HEK293 (cell line): ENCODE measurements at regions not wholly inside any gene's neighbourhood (a gene's known extent, or its start where the extent isn't known, plus 50 kb on each side); places are given as distances from the start of the nearest gene placed in this dataset.

Experiments used
- CTCF ChIA-PET: fragments of 350-600 bp; formaldehyde crosslinking; extraction: SDS; loops from one replicate; lab custom pipeline; 2021; ENCODE audit warnings: antibody characterized with exemption; lab: Yijun Ruan, JAX
- POLR2A ChIA-PET: fragments of 300-600 bp; formaldehyde crosslinking; extraction: SDS; loops from one replicate; lab custom pipeline; 2020; ENCODE audit warnings: antibody characterized with exemption, inconsistent platforms; lab: Yijun Ruan, JAX
- H3K27ac ChIP-seq: fragments of 200-500 bp; sonication (Bioruptor generic); 2 replicates; pipeline ENCODE4 v1.5.1; 2014; ENCODE audit warnings: low read depth, low read length, control low read depth, inconsistent platforms; ENCODE audit errors: extremely low read depth
- H3K36me3 ChIP-seq, 2 experiments: fragments of 200-500 bp in 1 of 2; sonication (Bioruptor generic) in 1 of 2; 1 replicate in 1 of 2; 2 replicates in 1 of 2; pipeline ENCODE4 v1.5.1; 2014 to 2017; ENCODE audit warnings: inconsistent platforms in 2 of 2, low read length in 2 of 2; ENCODE audit not compliant: control insufficient read depth in 2 of 2, insufficient read depth in 1 of 2
- H3K4me1 ChIP-seq: fragments of 200-500 bp; sonication (Bioruptor generic); 2 replicates; pipeline ENCODE4 v1.5.1; 2014; ENCODE audit warnings: mild to moderate bottlenecking, low read length, inconsistent platforms; ENCODE audit not compliant: control insufficient read depth, insufficient read depth
- H3K4me3 ChIP-seq: 2 replicates; pipeline ENCODE4 v1.5.1; 2011; ENCODE audit warnings: low read depth, mild to moderate bottlenecking, control low read depth, low read length, moderate library complexity
- H3K9me3 ChIP-seq: fragments of 200-500 bp; sonication (Bioruptor generic); 2 replicates; pipeline ENCODE4 v1.5.1; 2014; ENCODE audit warnings: low read depth, low read length, inconsistent platforms; ENCODE audit not compliant: control insufficient read depth, insufficient read depth
- FEZF1 ChIP-seq: fragments of 450-650 bp; formaldehyde crosslinking; IDR thresholded peaks from 2 replicates; pipeline ENCODE4 v1.5.1; 2016; ENCODE audit warnings: missing biosample characterization, missing genetic modification characterization
- KLF10 ChIP-seq: fragments of 450-650 bp; IDR thresholded peaks from 2 replicates; pipeline ENCODE4 v1.5.1; 2018; ENCODE audit warnings: missing biosample characterization, mild to moderate bottlenecking, missing genetic modification characterization
- KLF8 ChIP-seq: fragments of 450-650 bp; formaldehyde crosslinking; IDR thresholded peaks from 2 replicates; pipeline ENCODE4 v1.5.1; 2016; ENCODE audit warnings: missing biosample characterization, missing genetic modification characterization
- RBAK ChIP-seq: fragments of 450-650 bp; formaldehyde crosslinking; IDR thresholded peaks from 2 replicates; pipeline ENCODE4 v1.5.1; 2016; ENCODE audit warnings: missing biosample characterization, missing genetic modification characterization
- ZBTB48 ChIP-seq: fragments of 450-650 bp; formaldehyde crosslinking; IDR thresholded peaks from 2 replicates; pipeline ENCODE4 v1.5.1; 2016; ENCODE audit warnings: missing biosample characterization, missing genetic modification characterization
- ZFP37 ChIP-seq: fragments of 450-650 bp; formaldehyde crosslinking; IDR thresholded peaks from 2 replicates; pipeline ENCODE4 v1.5.1; 2016; ENCODE audit warnings: missing biosample characterization, missing genetic modification characterization
- ZFP41 ChIP-seq: fragments of 450-650 bp; formaldehyde crosslinking; IDR thresholded peaks from 2 replicates; pipeline ENCODE4 v1.5.1; 2016; ENCODE audit warnings: missing biosample characterization, missing genetic modification characterization, borderline replicate concordance
- ZNF121 ChIP-seq: fragments of 450-650 bp; formaldehyde crosslinking; IDR thresholded peaks from 2 replicates; pipeline ENCODE4 v1.5.1; 2016; ENCODE audit warnings: missing biosample characterization, missing genetic modification characterization
- ZNF23 ChIP-seq: fragments of 450-650 bp; formaldehyde crosslinking; IDR thresholded peaks from 2 replicates; pipeline ENCODE4 v1.5.1; 2016; ENCODE audit warnings: missing biosample characterization, missing genetic modification characterization, borderline replicate concordance
- ZNF24 ChIP-seq: fragments of 450-650 bp; formaldehyde crosslinking; IDR thresholded peaks from 2 replicates; pipeline ENCODE4 v1.5.1; 2016; ENCODE audit warnings: missing biosample characterization, missing genetic modification characterization
- ZNF404 ChIP-seq: fragments of 450-650 bp; formaldehyde crosslinking; IDR thresholded peaks from 2 replicates; pipeline ENCODE4 v1.5.1; 2017; ENCODE audit warnings: missing biosample characterization, missing genetic modification characterization
- ZNF423 ChIP-seq: fragments of 450-650 bp; formaldehyde crosslinking; IDR thresholded peaks from 2 replicates; pipeline ENCODE4 v1.5.1; 2016; ENCODE audit warnings: missing biosample characterization, missing genetic modification characterization
- ZNF48 ChIP-seq: fragments of 450-650 bp; formaldehyde crosslinking; IDR thresholded peaks from 2 replicates; pipeline ENCODE4 v1.5.1; 2016; ENCODE audit warnings: missing biosample characterization, missing genetic modification characterization
- ZNF501 ChIP-seq: fragments of 450-650 bp; formaldehyde crosslinking; IDR thresholded peaks from 2 replicates; pipeline ENCODE4 v1.5.1; 2016; ENCODE audit warnings: missing biosample characterization, missing genetic modification characterization
- ZNF571 ChIP-seq: fragments of 450-650 bp; formaldehyde crosslinking; IDR thresholded peaks from 2 replicates; pipeline ENCODE4 v1.5.0; 2017; ENCODE audit warnings: missing biosample characterization, missing genetic modification characterization
- ZNF670 ChIP-seq: fragments of 450-650 bp; formaldehyde crosslinking; IDR thresholded peaks from 2 replicates; pipeline ENCODE4 v1.5.1; 2016; ENCODE audit warnings: missing biosample characterization, missing genetic modification characterization, low read depth
- ZNF76 ChIP-seq: fragments of 450-650 bp; formaldehyde crosslinking; IDR thresholded peaks from 2 replicates; pipeline ENCODE4; 2016; ENCODE audit warnings: low read depth, missing biosample characterization, missing genetic modification characterization, borderline replicate concordance
- ZNF792 ChIP-seq: fragments of 450-650 bp; formaldehyde crosslinking; IDR thresholded peaks from 2 replicates; pipeline ENCODE4 v1.5.1; 2016; ENCODE audit warnings: missing biosample characterization, missing genetic modification characterization
- ZSCAN30 ChIP-seq: fragments of 450-650 bp; IDR thresholded peaks from 2 replicates; pipeline ENCODE4 v1.5.1; 2018; ENCODE audit warnings: missing biosample characterization, mild to moderate bottlenecking, missing genetic modification characterization, moderate library complexity
- TF ChIP-seq, protein P1 (sequence below): fragments of 450-650 bp; IDR thresholded peaks from 2 replicates; pipeline ENCODE4 v1.5.1; 2018; ENCODE audit warnings: missing biosample characterization, mild to moderate bottlenecking, missing genetic modification characterization
- TF ChIP-seq, protein P2 (sequence below): fragments of 450-650 bp; formaldehyde crosslinking; IDR thresholded peaks from 2 replicates; pipeline ENCODE4 v1.5.1; 2016; ENCODE audit warnings: missing biosample characterization, missing genetic modification characterization
- TF ChIP-seq, protein P3 (sequence below): fragments of 450-650 bp; formaldehyde crosslinking; IDR thresholded peaks from 2 replicates; pipeline ENCODE4 v1.5.1; 2016; ENCODE audit warnings: missing biosample characterization, missing genetic modification characterization
- TF ChIP-seq, protein P4 (sequence below): fragments of 450-650 bp; formaldehyde crosslinking; IDR thresholded peaks from 2 replicates; pipeline ENCODE4 v1.5.1; 2016; ENCODE audit warnings: missing biosample characterization, missing genetic modification characterization

DNA sequence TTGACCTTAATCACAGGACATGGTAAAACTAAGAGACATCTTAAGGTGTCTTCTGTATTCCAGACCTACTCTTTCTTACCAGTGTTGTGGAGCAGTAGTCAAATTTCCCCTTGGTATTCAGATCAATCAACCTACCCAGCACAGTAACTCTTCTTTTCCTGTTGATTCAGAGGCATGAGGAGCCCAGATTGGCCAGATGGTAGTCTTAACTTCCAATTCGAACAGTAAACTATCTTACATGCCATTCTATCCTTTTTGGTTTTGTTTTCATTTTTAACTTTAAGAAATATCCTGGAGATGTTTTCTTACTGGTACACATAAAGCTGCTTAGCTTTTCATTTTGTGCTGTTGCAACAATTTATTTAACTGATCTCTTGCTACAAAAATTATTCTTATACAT is 630.3 kb upstream of the PKDCC start (continued):
- TF ChIP-seq, protein P1, sequence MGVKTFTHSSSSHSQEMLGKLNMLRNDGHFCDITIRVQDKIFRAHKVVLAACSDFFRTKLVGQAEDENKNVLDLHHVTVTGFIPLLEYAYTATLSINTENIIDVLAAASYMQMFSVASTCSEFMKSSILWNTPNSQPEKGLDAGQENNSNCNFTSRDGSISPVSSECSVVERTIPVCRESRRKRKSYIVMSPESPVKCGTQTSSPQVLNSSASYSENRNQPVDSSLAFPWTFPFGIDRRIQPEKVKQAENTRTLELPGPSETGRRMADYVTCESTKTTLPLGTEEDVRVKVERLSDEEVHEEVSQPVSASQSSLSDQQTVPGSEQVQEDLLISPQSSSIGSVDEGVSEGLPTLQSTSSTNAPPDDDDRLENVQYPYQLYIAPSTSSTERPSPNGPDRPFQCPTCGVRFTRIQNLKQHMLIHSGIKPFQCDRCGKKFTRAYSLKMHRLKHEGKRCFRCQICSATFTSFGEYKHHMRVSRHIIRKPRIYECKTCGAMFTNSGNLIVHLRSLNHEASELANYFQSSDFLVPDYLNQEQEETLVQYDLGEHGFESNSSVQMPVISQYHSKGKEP (tag by site-specific recombination) = no peak
- TF ChIP-seq ZNF76 (no peak), ZNF571 (tag by site-specific recombination) (no peak), ZFP41 (tag by site-specific recombination) (no peak), ZNF501 (no peak), KLF8 (tag by site-specific recombination) (no peak), FEZF1 (no peak), ZNF792 (tag by site-specific recombination) (no peak), KLF10 (tag by site-specific recombination) (no peak), ZSCAN30 (tag by site-specific recombination) (no peak)
- TF ChIP-seq, protein P2, sequence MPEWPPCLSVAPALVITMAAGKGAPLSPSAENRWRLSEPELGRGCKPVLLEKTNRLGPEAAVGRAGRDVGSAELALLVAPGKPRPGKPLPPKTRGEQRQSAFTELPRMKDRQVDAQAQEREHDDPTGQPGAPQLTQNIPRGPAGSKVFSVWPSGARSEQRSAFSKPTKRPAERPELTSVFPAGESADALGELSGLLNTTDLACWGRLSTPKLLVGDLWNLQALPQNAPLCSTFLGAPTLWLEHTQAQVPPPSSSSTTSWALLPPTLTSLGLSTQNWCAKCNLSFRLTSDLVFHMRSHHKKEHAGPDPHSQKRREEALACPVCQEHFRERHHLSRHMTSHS = no peak
- TF ChIP-seq, protein P3, sequence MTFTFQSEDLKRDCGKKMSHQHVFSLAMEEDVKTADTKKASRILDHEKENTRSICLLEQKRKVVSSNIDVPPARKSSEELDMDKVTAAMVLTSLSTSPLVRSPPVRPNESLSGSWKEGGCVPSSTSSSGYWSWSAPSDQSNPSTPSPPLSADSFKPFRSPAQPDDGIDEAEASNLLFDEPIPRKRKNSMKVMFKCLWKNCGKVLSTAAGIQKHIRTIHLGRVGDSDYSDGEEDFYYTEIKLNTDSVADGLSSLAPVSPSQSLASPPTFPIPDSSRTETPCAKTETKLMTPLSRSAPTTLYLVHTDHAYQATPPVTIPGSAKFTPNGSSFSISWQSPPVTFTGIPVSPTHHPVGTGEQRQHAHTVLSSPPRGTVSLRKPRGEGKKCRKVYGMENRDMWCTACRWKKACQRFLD (tag by site-specific recombination) = no peak

DNA sequence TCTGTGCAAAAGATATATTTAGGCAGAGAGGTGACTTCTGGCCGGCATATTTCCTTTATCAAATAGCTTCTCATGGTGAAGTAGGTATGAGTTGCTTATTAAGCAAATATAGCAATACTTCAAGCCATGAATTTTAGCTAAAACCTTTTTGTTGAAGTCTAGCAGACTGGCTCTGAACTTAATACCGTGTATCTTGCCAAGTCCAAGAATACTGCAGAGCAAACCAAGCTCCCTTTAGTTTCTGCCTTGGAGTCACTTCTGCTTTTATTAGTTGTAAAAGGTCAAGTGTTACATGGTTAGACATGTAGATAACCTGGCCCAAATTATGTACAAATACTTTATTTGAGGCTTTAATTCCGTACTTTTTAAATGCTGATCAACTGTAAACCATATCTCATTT is 627.6 kb upstream of the PKDCC start:
- no peaks in the 10 kb centered on the region for H3K4me1 ChIP-seq
- no peak overlapping the region for H3K4me3 ChIP-seq
- ChIA-PET CTCF (interaction anchor here (0.6 kb wide), 1 partner anchor 383 kb away, joined by 3 read pairs; no protein-coding TSS in a partner anchor), POLR2A (no interaction called here)
- H3K9me3 ChIP-seq = no peaks in the 10 kb centered on the region
- TF ChIP-seq ZNF404 (tag by site-specific recombination) (no peak), ZNF423 (tag by site-specific recombination) (no peak), ZNF23 (tag by site-specific recombination) (no peak), ZFP37 (tag by site-specific recombination) (no peak), ZNF24 (tag by site-specific recombination) (no peak), ZNF121 (no peak), ZBTB48 (tag by site-specific recombination) (no peak), ZNF792 (tag by site-specific recombination) (no peak), RBAK (tag by site-specific recombination) (no peak), ZNF48 (tag by site-specific recombination) (no peak), ZNF670 (no peak)
- TF ChIP-seq, protein P4, sequence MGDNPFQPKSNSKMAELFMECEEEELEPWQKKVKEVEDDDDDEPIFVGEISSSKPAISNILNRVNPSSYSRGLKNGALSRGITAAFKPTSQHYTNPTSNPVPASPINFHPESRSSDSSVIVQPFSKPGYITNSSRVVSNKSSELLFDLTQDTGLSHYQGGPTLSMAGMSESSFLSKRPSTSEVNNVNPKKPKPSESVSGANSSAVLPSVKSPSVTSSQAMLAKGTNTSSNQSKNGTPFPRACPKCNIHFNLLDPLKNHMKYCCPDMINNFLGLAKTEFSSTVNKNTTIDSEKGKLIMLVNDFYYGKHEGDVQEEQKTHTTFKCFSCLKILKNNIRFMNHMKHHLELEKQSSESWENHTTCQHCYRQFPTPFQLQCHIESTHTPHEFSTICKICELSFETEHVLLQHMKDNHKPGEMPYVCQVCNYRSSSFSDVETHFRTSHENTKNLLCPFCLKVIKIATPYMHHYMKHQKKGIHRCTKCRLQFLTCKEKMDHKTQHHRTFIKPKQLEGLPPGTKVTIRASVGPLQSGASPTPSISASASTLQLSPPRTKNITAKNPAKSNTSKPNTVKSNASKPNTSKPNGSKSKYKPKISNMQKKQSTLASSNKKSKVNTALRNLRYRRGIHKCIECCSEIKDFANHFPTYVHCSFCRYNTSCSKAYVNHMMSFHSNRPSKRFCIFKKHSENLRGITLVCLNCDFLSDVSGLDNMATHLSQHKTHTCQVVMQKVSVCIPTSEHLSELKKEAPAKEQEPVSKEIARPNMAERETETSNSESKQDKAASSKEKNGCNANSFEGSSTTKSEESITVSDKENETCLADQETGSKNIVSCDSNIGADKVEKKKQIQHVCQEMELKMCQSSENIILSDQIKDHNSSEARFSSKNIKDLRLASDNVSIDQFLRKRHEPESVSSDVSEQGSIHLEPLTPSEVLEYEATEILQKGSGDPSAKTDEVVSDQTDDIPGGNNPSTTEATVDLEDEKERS (tag by site-specific recombination) = no peak
- H3K36me3 ChIP-seq = no peaks in the 10 kb centered on the region
- H3K27ac ChIP-seq = no peak overlapping the region
